ENCODE measurements at regions not wholly inside any gene's neighbourhood (a gene's known extent, or its start where the extent isn't known, plus 50 kb on each side); places are given as distances from the start of the nearest gene placed in this dataset.

- no peak for DNase-seq (ENCODE audit: low read depth)
Observed at GRCh38 chr2:235139956-235140800, 188.4 kb downstream of the SH3BP4 start.

- DNase-seq (ENCODE audit: low read depth) = no peak
Observed at GRCh38 chr2:235140801-235141081, 188.9 kb downstream of the SH3BP4 start.

GRCh38 chr2:235141411-235142128 lies 189.8 kb downstream of the SH3BP4 start:
- no peak for DNase-seq (ENCODE audit: low read depth)

- DNase-seq (ENCODE audit: low read depth) = no peak
Observed at GRCh38 chr2:235142601-235143000, 190.8 kb downstream of the SH3BP4 start.

- no peak for DNase-seq (ENCODE audit: low read depth)
Observed at GRCh38 chr2:235143789-235144188, 192.0 kb downstream of the SH3BP4 start.

GRCh38 chr2:235144291-235144690 lies 192.5 kb downstream of the SH3BP4 start:
- no peak for DNase-seq (ENCODE audit: low read depth)

GRCh38 chr2:235146206-235146605 lies 194.4 kb downstream of the SH3BP4 start:
- no peak for DNase-seq (ENCODE audit: low read depth)

- peak; percentile 26 for DNase-seq (ENCODE audit: low read depth)
Observed at GRCh38 chr2:235146871-235147565, 195.2 kb downstream of the SH3BP4 start.

- no peak for DNase-seq (ENCODE audit: low read depth)
Observed at GRCh38 chr2:235148201-235149170, 196.7 kb downstream of the SH3BP4 start.

- DNase-seq (ENCODE audit: low read depth) = peak; percentile 16
Observed at GRCh38 chr2:235149240-235149659, 197.4 kb downstream of the SH3BP4 start.

GRCh38 chr2:235149736-235150135 lies 197.9 kb downstream of the SH3BP4 start:
- DNase-seq (ENCODE audit: low read depth) = no peak

- DNase-seq (ENCODE audit: low read depth) = no peak
Observed at GRCh38 chr2:235151152-235151551, 199.3 kb downstream of the SH3BP4 start.

GRCh38 chr2:235155163-235155562 lies 203.3 kb downstream of the SH3BP4 start:
- DNase-seq (ENCODE audit: low read depth) = no peak

- no peak for DNase-seq (ENCODE audit: low read depth)
Observed at GRCh38 chr2:235156055-235156454, 204.2 kb downstream of the SH3BP4 start.

GRCh38 chr2:235157746-235158482 lies 206.1 kb downstream of the SH3BP4 start:
- no peak for DNase-seq (ENCODE audit: low read depth)

- no peak for DNase-seq (ENCODE audit: low read depth)
Observed at GRCh38 chr2:235160281-235160810, 208.5 kb downstream of the SH3BP4 start.

- DNase-seq (ENCODE audit: low read depth) = no peak
Observed at GRCh38 chr2:235161565-235161964, 209.7 kb downstream of the SH3BP4 start.

- DNase-seq (ENCODE audit: low read depth) = no peak
Observed at GRCh38 chr2:235162082-235162836, 210.4 kb downstream of the SH3BP4 start.

GRCh38 chr2:235162837-235163197 lies 211.0 kb downstream of the SH3BP4 start:
- DNase-seq (ENCODE audit: low read depth) = no peak

Data from myocyte (in vitro differentiated cells).